ENCODE measurements at regions not wholly inside any gene's neighbourhood (a gene's known extent, or its start where the extent isn't known, plus 50 kb on each side); places are given as distances from the start of the nearest gene placed in this dataset.
A peak's percentile ranks its signal among the peaks of the same experiment; 100 is the strongest.
"Not testable (repeated sequence)": the region's sequence is repeated elsewhere in the genome, so short reads cannot be mapped to it uniquely, and the experiment has no call there.

DNA sequence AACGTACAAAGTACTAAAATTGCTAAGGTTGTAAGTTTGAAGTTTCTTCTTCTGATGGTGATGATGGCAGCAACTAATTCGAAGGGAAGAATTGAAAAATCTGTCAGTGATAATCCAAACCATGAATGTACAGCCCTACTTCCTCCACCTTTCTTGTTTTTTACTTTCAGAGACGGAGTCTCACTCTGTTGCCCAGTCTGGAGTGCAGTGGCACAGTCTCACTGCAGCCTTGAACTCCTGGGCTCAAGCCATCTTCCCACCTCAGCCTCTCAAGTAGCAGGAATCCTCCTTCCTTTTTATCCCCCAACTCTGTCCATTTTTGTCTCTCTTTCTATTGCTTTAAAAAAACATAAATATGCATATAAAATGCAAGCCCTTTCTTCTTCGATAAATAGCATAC lies 112.3 kb upstream of the SOX21 start:
- DNase-seq (ENCODE audit: low read depth in 4 of 4, low spot score in 1 of 4), result no peak

DNA sequence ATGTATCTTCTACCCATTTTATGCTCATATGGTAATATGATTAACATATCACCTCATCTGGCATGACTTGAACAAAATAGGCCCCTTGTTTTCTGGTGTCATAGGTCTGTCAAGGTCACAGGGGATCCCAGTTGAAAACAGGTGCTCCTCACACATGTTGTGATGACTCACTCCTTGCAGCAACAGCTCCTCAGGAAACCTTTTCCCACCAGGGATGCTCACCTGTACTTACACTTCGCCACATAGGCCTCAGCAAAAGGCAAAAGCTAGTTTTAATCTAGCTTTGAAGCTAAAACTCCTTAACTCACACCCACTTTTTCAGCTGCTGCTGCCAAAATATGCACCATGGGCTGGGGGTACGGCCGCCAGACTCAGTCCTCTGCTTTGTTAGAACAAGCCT lies 110.0 kb upstream of the SOX21 start:
- no peak for DNase-seq (ENCODE audit: low read depth in 4 of 4, low spot score in 1 of 4)

DNA sequence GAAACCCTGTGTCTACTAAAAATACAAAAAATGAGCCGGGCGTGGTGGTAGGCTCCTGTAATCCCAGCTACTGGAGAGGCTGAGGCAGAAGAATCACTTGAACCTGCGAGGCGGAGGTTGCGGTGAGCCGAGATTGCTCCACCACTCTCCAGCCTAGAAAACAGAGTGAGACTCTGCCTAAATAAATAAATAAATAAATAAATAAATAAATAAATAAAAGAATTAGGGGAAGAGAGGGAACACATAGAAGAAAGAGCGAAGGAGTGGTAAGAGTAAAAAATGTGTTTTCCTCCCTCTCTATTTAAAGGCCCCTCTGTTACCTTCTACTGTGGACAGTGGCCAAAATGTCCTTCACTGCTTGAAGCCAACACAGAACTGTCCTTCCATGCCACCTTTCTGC lies 103.9 kb upstream of the SOX21 start:
- DNase-seq (ENCODE audit: low read depth in 4 of 4, low spot score in 1 of 4), result no peak

DNA sequence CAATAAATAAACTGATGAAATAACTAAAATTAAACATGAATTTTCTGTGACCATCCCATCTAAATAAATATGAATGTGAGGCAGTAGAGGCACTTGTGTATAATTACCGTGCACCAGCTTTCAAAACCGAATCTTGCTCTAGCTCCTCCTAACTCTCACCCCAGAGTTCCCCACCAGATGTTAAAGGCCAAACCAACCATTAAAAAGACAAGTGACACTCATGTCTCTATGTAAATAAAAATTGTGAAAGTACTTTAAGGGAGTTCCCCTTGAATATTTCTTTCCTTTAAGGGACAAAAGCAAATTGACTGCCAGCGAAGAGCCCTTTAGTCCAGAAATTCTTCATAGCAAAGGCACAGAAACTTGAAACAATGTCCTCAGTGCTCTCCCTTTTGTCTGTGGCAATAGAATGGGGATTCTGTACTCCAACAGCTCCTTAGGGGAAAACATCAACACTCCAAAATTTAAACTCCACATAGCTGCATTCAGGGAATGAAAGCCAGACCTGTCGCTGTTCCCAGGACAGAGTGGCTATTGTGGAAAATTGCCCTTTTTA lies 101.7 kb upstream of the SOX21 start:
- no peak for DNase-seq (ENCODE audit: low read depth in 4 of 4, low spot score in 1 of 4)

DNA sequence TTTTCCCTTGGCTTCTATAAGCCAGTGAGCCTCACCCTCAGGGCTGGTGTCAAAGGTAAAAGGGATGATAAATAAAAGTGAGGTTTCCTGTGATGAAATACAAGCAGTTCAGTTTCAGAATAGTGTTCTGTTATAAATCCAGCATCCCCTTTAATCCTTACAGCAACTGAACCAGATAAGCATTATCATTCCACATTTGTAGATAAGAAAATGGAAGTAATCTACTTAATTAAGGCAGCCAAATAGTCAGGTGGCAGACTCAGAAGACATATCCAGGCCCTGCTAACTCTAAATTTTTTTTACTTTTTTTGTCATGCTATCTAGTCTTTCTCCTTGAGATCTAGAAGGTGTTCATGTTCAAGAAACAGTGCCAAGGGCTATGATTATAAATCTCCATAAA lies 99.4 kb upstream of the SOX21 start:
- no peak for DNase-seq (ENCODE audit: low read depth in 4 of 4, low spot score in 1 of 4)

DNA sequence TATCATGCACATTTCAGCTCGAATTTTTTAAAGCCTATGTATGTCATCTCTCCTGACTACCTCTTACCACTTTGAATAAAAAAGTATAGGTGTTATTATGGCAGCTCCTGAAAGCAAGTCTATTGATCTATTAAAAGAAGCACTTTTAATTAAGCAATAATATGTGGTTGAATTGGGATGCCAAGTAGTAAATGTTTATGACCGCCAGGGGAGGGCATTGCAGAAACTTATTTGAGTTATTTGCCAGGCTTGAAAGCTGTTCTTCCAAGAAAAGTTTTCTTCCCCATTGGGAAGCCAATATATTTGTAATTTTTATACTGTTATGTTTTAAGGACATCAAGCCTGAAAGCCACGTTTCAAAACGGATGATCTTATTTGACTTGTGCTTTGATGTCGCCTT lies 88.1 kb upstream of the SOX21 start:
- DNase-seq (ENCODE audit: low read depth in 4 of 4, low spot score in 1 of 4), result no peak

DNA sequence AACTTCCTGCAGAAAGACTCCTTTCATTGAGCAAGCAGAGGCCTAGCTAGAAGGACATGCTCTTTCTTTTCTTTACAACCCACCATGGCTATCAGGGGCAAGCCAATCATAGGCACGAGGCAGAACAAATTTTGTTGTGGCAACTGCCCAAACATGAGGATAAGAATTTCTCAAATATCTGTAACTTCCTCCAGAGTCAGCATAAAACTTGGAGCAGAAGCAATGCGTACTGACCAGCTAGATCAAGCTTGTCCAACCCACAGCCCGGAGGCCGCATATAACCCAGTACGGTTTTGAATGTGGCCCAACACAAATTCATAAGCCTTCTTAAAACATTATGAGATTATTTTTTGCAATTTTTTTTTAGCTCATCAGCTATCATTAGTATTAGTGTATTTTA lies 87.0 kb upstream of the SOX21 start:
- DNase-seq (ENCODE audit: low read depth in 4 of 4, low spot score in 1 of 4), result no peak

DNA sequence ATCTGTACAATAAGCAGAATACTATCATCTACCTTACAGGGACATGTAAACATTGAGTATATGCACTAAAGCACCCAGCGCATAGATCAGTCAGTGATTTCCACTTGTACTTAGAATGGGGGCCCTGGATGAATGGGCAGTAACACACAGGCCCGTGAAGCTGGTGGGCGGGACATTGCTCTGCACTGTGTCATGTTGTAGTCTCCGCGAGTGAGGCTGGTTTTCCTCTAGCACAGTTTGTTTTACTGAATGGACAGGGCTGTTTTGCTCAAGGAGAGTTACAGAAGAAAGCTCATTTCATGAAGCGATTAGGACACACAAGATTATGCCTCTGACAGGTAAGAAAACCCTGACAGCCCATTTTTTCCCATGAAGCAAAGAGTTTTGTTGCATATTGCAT lies 86.4 kb upstream of the SOX21 start:
- DNase-seq (ENCODE audit: low read depth in 4 of 4, low spot score in 1 of 4), result no peak

DNA sequence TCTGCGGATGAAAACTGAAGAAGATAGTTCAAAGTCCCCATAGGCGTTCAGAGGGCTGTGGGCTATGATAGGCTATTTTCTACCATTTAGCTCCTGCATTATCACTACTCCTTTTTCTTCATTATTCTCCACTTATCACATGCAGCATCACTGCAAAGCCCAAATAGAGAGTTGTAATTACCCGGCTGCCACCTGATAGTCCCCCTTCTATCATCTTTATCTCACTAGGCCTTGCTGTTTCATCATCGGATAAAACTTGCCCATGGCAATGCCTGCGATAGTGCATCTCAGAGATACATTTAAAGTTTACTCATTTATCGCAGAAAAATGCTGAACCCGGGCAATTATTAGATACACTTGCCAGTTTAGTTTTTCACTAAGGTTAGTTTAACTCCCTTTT lies 82.9 kb upstream of the SOX21 start:
- DNase-seq (ENCODE audit: low read depth in 4 of 4, low spot score in 1 of 4), result no peak

DNA sequence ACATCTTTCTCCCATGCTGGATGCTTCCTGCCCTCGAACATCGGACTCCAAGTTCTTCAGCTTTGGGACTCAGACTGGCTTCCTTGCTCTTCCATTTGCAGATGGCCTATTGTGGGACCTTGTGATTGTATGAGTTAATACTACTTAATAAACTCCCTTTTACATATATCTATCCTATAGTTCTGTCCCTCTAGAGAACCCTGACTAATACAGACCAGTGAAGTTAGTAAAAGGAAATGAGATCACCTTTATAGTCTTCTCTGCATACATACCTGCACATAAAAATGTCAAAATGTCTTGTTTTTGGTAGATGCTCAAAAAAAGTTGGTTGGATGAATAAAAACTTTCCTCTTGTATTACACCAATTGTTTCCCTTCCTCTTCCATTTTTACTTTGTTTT lies 73.9 kb upstream of the SOX21 start:
- DNase-seq (ENCODE audit: low read depth in 4 of 4, low spot score in 1 of 4), result not testable (repeated sequence)

DNA sequence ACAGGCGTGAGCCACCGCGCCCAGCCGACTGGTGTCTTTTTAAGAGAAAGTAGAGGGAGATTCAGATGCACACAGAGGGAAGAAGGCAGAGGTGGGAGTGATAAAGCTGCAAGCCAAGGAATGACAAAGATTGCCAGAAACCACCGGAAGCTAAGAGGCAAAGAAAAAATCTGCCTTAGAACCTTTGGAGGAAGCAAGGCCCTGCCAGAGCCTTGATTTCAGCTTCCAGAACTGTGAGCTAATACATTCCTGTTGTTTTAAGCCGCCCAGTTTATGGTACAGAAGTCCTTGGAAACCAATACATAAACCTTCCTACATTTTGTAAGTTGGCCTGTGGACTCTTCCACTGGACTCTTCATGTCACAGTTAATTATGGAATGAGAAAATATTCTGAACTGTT lies 71.7 kb upstream of the SOX21 start:
- DNase-seq (ENCODE audit: low read depth in 4 of 4, low spot score in 1 of 4), result no peak

DNA sequence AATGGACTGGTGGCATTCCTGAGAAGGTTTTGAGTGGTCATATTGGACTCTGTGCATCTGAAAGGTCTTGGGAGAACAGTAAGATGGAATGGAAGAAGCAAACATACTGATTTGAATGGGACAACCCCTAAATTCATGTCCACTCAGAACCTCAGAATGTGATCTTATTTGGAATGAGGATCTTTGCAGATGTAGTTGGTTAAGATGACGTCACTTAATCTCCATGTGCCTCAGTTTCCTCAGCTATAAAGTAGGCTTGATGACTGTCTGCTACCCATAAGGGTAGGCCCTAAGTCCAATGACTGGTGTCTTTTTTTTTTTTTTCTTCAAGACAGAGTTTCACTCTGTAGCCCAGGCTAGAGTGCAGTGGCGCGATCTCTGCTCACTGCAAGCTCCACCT lies 71.1 kb upstream of the SOX21 start:
- no peak for DNase-seq (ENCODE audit: low read depth in 4 of 4, low spot score in 1 of 4)

DNA sequence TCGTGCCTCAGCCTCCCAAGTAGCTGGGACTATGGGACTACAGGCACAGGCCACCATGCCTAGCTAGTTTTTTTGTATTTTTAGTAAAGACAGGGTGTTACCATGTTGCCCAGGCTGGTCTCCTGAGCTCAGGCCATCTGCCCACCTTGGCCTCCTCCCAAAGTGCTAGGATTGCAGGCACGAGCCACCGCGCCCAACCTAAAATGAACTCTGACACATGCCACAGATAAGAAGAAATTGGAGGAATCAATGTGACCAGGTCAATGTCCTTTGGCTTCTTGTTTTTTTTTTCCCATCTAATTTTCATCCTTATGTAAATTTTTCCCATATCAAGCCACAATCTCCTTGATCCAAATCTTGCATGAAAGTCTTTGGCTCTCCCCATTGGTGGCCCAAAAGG lies 68.1 kb upstream of the SOX21 start:
- no peak for DNase-seq (ENCODE audit: low read depth in 4 of 4, low spot score in 1 of 4)

DNA sequence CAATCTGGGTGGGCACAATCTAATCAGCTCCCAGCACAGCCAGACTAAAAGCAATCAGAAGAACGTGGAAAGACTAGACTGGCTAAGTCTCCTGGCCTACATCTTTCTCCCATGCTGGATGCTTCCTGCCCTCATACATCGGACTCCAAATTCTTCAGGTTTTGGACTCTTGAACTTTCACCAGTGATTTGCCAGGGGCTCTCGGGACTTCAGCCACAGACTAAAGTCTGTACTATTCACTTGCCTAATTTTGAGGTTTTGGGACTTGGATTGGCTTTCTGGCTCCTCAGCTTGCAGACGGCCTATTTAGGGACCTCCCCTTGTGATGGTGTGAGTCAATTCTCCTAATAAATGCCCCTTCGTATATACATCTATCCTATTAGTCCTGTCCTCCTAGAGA lies 66.6 kb upstream of the SOX21 start:
- DNase-seq (ENCODE audit: low read depth in 4 of 4, low spot score in 1 of 4), result no peak

DNA sequence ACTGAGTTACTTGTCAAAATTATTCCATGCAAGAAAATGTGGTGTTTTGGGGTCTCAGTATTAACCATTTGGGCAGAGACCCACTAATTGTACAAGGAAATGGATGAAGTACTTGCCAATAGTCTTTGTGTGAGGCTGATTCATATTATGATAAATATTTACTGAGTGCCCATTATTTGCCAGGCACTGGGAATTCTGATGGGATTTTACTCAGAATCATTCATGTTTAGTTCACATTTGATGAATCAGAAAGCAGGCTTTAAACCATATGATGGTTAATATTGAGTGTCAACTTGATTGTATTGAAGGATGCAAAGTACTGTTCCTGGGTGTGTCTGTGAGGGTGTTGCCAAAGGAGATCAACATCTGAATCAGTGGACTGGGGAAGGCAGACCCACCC lies 66.2 kb upstream of the SOX21 start:
- DNase-seq (ENCODE audit: low read depth in 4 of 4, low spot score in 1 of 4), result no peak

DNA sequence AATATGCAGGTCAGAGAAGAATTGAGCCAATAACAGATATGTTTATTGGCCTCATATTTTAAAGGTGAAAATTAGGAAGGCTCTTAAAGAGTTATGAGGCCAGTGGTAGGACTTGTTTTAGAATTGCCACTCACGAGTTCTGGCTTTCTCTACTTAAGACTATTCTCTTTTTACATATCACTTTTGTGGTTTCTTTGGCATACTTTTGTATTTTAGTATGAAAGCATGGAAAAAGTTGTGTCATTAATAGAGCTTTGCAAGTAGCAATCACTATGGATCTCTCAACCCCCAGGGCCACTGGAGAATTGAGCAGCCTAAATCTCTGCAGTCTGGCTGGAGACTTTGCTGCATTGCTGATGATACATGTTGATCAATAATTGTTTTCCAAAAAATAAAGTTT lies 64.6 kb upstream of the SOX21 start:
- DNase-seq (ENCODE audit: low read depth in 4 of 4, low spot score in 1 of 4), result no peak

DNA sequence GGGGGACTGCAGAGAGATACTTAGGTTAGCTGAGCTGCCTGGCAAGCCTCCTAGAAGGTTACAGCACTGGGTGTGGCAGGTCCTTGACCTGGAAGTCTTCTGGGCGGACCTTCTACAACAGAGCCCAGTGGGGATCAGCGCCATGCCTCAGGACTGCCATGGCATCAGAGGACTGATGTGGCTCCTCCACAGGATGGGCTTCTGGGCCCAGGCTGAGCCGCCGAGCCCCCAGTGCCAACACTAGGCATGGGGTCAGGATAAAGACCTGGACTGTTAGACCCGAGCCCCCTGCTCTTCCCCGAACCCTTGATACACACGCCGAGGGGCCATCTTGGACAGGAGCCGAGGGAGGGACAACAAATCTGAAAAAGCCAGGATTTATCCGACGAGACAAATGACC lies 64.0 kb upstream of the SOX21 start:
- no peak for DNase-seq (ENCODE audit: low read depth in 4 of 4, low spot score in 1 of 4)

DNA sequence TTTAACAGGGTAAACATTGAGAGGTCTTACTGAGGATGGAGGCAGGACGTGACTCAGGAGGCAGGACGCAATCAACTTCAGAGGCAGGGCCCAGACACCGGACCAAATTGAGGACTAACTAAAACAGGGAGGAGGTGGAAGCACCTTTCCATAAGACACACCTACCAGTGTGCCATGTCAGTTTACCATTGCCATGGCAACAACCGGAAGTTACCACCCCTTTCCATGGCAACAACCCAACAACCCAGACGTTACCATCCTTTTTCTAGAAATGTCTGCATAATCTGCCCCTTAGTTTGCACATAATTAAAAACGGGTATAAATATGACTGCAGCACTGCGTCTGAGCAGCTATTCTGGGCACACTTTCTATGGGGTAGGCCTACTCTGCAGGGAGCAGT lies 53.5 kb upstream of the SOX21 start:
- no peak for DNase-seq (ENCODE audit: low read depth in 4 of 4, low spot score in 1 of 4)

DNA sequence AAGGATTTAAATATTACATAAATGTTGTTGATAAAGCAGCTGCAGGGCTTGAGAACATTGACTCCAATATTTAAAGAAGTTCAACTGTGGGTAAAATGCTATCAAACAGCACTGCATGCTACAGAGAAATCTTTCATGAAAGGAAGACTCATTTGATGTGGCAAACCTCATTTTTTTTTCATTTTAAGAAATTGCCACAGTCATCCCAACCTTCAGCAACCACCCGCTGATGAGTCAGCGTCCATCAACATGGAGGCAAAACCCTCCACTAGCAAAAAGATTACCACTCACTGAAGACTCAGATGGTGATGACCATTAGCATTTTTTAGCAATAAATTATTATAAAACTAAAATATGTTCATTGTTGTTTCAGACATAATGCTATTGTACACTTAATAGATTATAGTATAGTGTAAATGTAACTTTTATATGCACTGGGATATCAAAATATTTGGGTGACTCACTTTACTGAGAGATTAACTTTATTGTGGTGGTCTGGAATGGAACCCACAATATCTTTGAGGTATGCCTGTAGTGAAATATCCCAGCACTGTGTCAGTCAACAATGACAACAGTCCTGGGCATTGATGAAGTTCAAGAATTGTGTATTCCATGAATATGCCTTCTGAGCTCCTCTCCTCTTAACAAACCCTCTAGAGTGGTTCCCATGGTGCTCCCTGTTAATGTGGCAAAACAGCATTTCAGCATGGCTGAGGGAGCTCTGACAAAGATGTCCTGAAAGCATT lies 52.4 kb upstream of the SOX21 start:
- peak in 1 of 4 experiments; percentile 3 for DNase-seq (ENCODE audit: low read depth in 4 of 4, low spot score in 1 of 4)

Measured in stimulated activated CD4-positive, alpha-beta T cell treated with anti-CD3 and anti-CD28 coated beads, Interleukin-1b, Interleukin-23, amount 100 ng/mL, for 24 hours (primary cell).